GM18868 (cell line): ENCODE measurements at regions not wholly inside any gene's neighbourhood (a gene's known extent, or its start where the extent isn't known, plus 50 kb on each side); places are given as distances from the start of the nearest gene placed in this dataset.
"Not testable (repeated sequence)": the region's sequence is repeated elsewhere in the genome, so short reads cannot be mapped to it uniquely, and the experiment has no call there.

ENCODE experiments used
- ATAC-seq: cut with Tn5 transposase; IDR thresholded peaks from one replicate; pipeline ENCODE4 v1.9.1; 2021; ENCODE audit warnings: mild to moderate bottlenecking, moderate library complexity; ENCODE audit not compliant: unreplicated experiment

GRCh38 chr7:52410032-52410431 is 625.4 kb upstream of the POM121L12 start:
- no peak for ATAC-seq

GRCh38 chr7:52406808-52407207 is 628.6 kb upstream of the POM121L12 start:
- no peak for ATAC-seq

- ATAC-seq = no peak
Observed at GRCh38 chr7:52382731-52383130, 652.7 kb upstream of the POM121L12 start.

GRCh38 chr7:52369922-52370321 is 665.5 kb upstream of the POM121L12 start:
- no peak for ATAC-seq

GRCh38 chr7:52365349-52365748 is 670.1 kb upstream of the POM121L12 start:
- ATAC-seq = no peak

- ATAC-seq = no peak
Observed at GRCh38 chr7:52362521-52362920, 672.9 kb upstream of the POM121L12 start.

- ATAC-seq = no peak
Observed at GRCh38 chr7:52360541-52360940, 674.9 kb upstream of the POM121L12 start.

- no peak for ATAC-seq
Observed at GRCh38 chr7:52355053-52355452, 680.4 kb upstream of the POM121L12 start.

- no peak for ATAC-seq
Observed at GRCh38 chr7:52352013-52352981, 683.1 kb upstream of the POM121L12 start.

GRCh38 chr7:52344015-52344414 is 691.4 kb upstream of the POM121L12 start:
- no peak for ATAC-seq

- no peak for ATAC-seq
Observed at GRCh38 chr7:52340067-52340466, 695.4 kb upstream of the POM121L12 start.

- ATAC-seq = not testable (repeated sequence)
Observed at GRCh38 chr7:52328328-52328727, 707.1 kb upstream of the POM121L12 start.

- peak; percentile 93 for ATAC-seq
Observed at GRCh38 chr7:52325237-52325636, 710.2 kb upstream of the POM121L12 start.

- no peak for ATAC-seq
Observed at GRCh38 chr7:52323202-52323746, 712.2 kb upstream of the POM121L12 start.

- ATAC-seq = no peak
Observed at GRCh38 chr7:52320610-52321009, 714.8 kb upstream of the POM121L12 start.

GRCh38 chr7:52317921-52318320 is 717.5 kb upstream of the POM121L12 start:
- ATAC-seq = no peak

GRCh38 chr7:52311886-52312285 is 723.5 kb upstream of the POM121L12 start:
- no peak for ATAC-seq

- ATAC-seq = no peak
Observed at GRCh38 chr7:52309631-52310030, 725.8 kb upstream of the POM121L12 start.

GRCh38 chr7:52302765-52303520 is 732.5 kb upstream of the POM121L12 start:
- ATAC-seq = no peak

- ATAC-seq = no peak
Observed at GRCh38 chr7:52297128-52297527, 738.3 kb upstream of the POM121L12 start.

- no peak for ATAC-seq
Observed at GRCh38 chr7:52294942-52295341, 740.5 kb upstream of the POM121L12 start.

- ATAC-seq = no peak
Observed at GRCh38 chr7:52289247-52289646, 746.2 kb upstream of the POM121L12 start.
